HG02943 (cell line): ENCODE measurements at regions not wholly inside any gene's neighbourhood (a gene's known extent, or its start where the extent isn't known, plus 50 kb on each side); places are given as distances from the start of the nearest gene placed in this dataset.

Experiments used
- ATAC-seq: cut with Tn5 transposase; IDR thresholded peaks from one replicate; pipeline ENCODE4 v1.9.1; 2021; ENCODE audit warnings: mild to moderate bottlenecking, low read depth, moderate library complexity; ENCODE audit not compliant: unreplicated experiment

- no peak for ATAC-seq
Observed at GRCh38 chr10:2871673-2872219, 195.6 kb upstream of the PFKP start.

- no peak for ATAC-seq
Observed at GRCh38 chr10:2870654-2871053, 196.7 kb upstream of the PFKP start.

GRCh38 chr10:2867788-2868299 is 199.5 kb upstream of the PFKP start:
- ATAC-seq = no peak

GRCh38 chr10:2866569-2866968 is 200.8 kb upstream of the PFKP start:
- no peak for ATAC-seq

GRCh38 chr10:2861632-2862210 is 205.6 kb upstream of the PFKP start:
- ATAC-seq = no peak

GRCh38 chr10:2858452-2858851 is 208.9 kb upstream of the PFKP start:
- ATAC-seq = no peak

- no peak for ATAC-seq
Observed at GRCh38 chr10:2856598-2856997, 210.8 kb upstream of the PFKP start.

- no peak for ATAC-seq
Observed at GRCh38 chr10:2852574-2853323, 214.6 kb upstream of the PFKP start.

- ATAC-seq = no peak
Observed at GRCh38 chr10:2851566-2851965, 215.8 kb upstream of the PFKP start.

- ATAC-seq = no peak
Observed at GRCh38 chr10:2850202-2850601, 217.1 kb upstream of the PFKP start.

GRCh38 chr10:2844925-2845324 is 222.4 kb upstream of the PFKP start:
- no peak for ATAC-seq

GRCh38 chr10:2839081-2839725 is 228.1 kb upstream of the PFKP start:
- no peak for ATAC-seq

GRCh38 chr10:2837674-2838073 is 229.7 kb upstream of the PFKP start:
- ATAC-seq = no peak

- no peak for ATAC-seq
Observed at GRCh38 chr10:2836921-2837662, 230.3 kb upstream of the PFKP start.

- no peak for ATAC-seq
Observed at GRCh38 chr10:2834214-2834613, 233.1 kb upstream of the PFKP start.

- no peak for ATAC-seq
Observed at GRCh38 chr10:2831509-2831908, 235.8 kb upstream of the PFKP start.

- ATAC-seq = no peak
Observed at GRCh38 chr10:2828741-2829140, 238.6 kb upstream of the PFKP start.

GRCh38 chr10:2826675-2827074 is 240.7 kb upstream of the PFKP start:
- ATAC-seq = no peak

GRCh38 chr10:2825841-2826240 is 241.5 kb upstream of the PFKP start:
- ATAC-seq = no peak

GRCh38 chr10:2817940-2818636 is 249.3 kb upstream of the PFKP start:
- ATAC-seq = no peak
